ENCODE measurements at regions not wholly inside any gene's neighbourhood (a gene's known extent, or its start where the extent isn't known, plus 50 kb on each side); places are given as distances from the start of the nearest gene placed in this dataset.

DNA sequence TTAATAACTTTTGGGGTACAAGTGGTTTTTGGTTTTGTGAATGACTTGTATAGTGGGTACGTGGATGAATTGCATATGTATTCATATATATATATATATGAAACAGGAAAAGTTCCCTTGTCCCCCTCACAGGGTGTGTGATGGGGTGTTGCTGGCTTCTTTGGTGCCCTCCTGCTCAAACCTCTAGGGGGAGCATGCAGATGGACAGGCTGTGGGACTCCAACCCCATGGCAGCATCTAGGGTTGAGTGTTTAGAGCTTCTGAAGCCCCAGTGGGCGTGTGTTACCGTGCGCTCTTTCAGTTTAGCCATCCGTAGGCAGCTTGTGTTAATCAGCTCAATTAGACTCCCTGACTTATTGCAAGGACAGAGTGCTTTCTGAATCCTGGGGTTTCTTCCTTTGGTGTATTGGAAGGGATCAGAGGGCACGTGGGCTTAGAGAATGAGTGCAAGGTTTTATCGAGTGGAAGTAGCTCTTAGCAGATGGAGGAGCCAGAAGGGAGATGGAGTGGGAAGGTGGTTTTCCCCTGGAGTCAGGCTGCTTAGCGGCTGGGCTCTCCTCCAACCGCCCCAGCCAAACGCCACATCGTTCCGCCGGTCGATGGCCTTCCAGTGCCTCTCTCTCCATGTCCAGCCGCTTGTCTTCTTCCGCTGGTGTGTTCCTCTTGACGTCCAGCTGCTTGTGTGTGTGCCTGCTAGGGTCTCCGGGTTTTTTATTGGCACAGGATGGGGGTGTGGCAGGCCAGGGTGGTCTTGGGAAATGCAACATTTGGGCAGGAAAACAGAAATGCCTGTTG is 674.4 kb upstream of the LCORL start:
- Histone ChIP-seq H3K4me3 (ENCODE audit: low read length in 3 of 3) (no peak overlapping the region), H3K27ac (ENCODE audit: low read depth in 2 of 2, low read length in 2 of 2) (no peak overlapping the region), H3K36me3 (ENCODE audit: control insufficient read depth in 2 of 3, insufficient read depth in 3 of 3, low read length in 3 of 3) (no peaks in the 10 kb centered on the region), H3K4me1 (ENCODE audit: control insufficient read depth in 2 of 3, insufficient read depth in 2 of 3, low read depth in 1 of 3, low read length in 3 of 3) (no peaks in the 10 kb centered on the region), H3K9me3 (ENCODE audit: control insufficient read depth in 2 of 3, insufficient read depth in 1 of 3, low read length in 3 of 3) (no peaks in the 10 kb centered on the region), H3K9ac (ENCODE audit: low read length in 3 of 3) (no peak overlapping the region), H3K27me3 (ENCODE audit: control insufficient read depth, insufficient read depth, low read length) (no peaks in the 10 kb centered on the region)
- DNase-seq: no peak
- TF ChIP-seq, protein P1, sequence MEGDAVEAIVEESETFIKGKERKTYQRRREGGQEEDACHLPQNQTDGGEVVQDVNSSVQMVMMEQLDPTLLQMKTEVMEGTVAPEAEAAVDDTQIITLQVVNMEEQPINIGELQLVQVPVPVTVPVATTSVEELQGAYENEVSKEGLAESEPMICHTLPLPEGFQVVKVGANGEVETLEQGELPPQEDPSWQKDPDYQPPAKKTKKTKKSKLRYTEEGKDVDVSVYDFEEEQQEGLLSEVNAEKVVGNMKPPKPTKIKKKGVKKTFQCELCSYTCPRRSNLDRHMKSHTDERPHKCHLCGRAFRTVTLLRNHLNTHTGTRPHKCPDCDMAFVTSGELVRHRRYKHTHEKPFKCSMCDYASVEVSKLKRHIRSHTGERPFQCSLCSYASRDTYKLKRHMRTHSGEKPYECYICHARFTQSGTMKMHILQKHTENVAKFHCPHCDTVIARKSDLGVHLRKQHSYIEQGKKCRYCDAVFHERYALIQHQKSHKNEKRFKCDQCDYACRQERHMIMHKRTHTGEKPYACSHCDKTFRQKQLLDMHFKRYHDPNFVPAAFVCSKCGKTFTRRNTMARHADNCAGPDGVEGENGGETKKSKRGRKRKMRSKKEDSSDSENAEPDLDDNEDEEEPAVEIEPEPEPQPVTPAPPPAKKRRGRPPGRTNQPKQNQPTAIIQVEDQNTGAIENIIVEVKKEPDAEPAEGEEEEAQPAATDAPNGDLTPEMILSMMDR (IDR thresholded peaks at IDR 0.05; ENCODE audit: borderline replicate concordance, extremely low read depth, insufficient read depth): no peak
- intact Hi-C loops (cut with DNase I): no loop called here
- FAIRE-seq: no peak

DNA sequence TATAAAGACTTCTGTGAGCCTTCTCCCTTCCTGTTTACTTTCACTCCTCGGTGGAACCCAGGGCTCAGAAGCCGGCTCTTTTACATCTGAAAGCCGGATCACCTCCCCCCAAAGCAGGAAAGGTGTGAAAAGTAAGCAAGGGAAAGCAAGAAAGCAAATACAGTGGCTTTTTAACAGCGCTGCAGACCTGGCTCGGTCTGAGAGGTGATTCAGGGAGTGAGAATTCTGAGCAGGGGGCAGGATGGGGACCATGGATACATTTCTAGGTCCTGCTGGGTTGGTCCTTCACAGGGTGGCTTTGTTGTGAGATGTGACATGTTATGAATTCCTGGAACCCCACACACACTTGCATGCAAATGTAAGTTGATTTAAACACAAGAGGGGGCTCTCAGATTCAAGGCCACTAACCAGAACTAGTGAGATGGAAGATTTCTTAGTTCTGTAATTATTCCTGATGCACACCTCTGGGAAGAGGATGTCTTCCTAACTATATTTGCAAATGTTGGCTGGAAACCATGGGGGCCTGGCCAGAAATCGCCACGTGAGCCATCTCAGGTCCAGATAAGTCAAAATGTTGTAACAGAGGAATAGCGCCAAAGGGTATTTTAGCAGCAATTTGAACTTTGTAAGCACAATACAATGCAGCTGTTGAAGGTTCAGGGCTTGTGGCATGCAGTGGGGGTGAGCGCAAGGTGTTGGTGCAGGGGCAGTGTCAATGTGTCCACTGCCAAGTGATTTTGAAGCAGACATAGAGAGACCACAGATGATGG is 670.1 kb upstream of the LCORL start:
- intact Hi-C loops (cut with DNase I): no loop called here
- TF ChIP-seq, protein P1 (IDR thresholded peaks at IDR 0.05; ENCODE audit: borderline replicate concordance, extremely low read depth, insufficient read depth): no peak
- no peak overlapping the region for H3K27ac ChIP-seq (ENCODE audit: low read depth in 2 of 2, low read length in 2 of 2)
- DNase-seq (peak in 3 of 5 donors; percentile 14 to 46 (median 43)), FAIRE-seq (no peak)
- H3K27me3 ChIP-seq (ENCODE audit: control insufficient read depth, insufficient read depth, low read length): no peaks in the 10 kb centered on the region
- no peak overlapping the region for H3K4me3 ChIP-seq (ENCODE audit: low read length in 3 of 3)
- no peaks in the 10 kb centered on the region for H3K36me3 ChIP-seq (ENCODE audit: control insufficient read depth in 2 of 3, insufficient read depth in 3 of 3, low read length in 3 of 3)
- H3K9ac ChIP-seq (ENCODE audit: low read length in 3 of 3): no peak overlapping the region
- H3K4me1 ChIP-seq (ENCODE audit: control insufficient read depth in 2 of 3, insufficient read depth in 2 of 3, low read depth in 1 of 3, low read length in 3 of 3): no peaks in the 10 kb centered on the region
- H3K9me3 ChIP-seq (ENCODE audit: control insufficient read depth in 2 of 3, insufficient read depth in 1 of 3, low read length in 3 of 3): no peaks in the 10 kb centered on the region

DNA sequence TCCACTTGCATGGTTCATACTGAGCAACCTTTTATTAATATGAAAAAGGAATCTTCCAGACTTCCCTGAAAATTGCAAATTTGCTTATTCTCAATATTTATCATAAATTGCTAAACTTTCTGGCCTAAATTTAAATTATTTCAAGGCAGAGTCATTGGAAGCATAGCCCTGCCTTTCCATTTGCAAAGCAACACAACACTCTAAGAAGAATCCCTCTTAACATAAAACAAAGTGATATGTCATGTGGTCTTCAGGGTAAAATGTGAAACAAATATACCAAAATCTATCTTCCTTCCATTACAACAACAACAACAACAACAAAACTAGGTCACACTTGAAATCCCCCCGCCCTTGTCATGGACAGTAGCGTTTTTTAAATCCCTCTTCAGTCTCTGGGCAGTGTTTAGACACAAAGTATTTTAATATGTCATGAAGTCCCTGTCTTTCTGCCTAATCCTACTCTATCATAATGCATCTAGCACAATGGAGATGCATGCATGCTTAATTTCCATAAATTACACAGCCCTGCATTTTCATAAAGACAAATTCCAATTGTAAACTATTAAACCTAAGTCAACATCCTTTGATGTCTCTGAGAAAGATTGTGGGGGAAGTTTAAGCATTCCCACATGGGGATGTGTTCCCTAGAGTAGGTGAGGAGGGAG is 668.9 kb upstream of the LCORL start:
- H3K27ac ChIP-seq (ENCODE audit: low read depth in 2 of 2, low read length in 2 of 2): no peak overlapping the region
- H3K27me3 ChIP-seq (ENCODE audit: control insufficient read depth, insufficient read depth, low read length): no peaks in the 10 kb centered on the region
- H3K9me3 ChIP-seq (ENCODE audit: control insufficient read depth in 2 of 3, insufficient read depth in 1 of 3, low read length in 3 of 3): no peaks in the 10 kb centered on the region
- no peaks in the 10 kb centered on the region for H3K4me1 ChIP-seq (ENCODE audit: control insufficient read depth in 2 of 3, insufficient read depth in 2 of 3, low read depth in 1 of 3, low read length in 3 of 3)
- H3K9ac ChIP-seq (ENCODE audit: low read length in 3 of 3): no peak overlapping the region
- TF ChIP-seq, protein P1 (IDR thresholded peaks at IDR 0.05; ENCODE audit: borderline replicate concordance, extremely low read depth, insufficient read depth): no peak
- H3K4me3 ChIP-seq (ENCODE audit: low read length in 3 of 3): no peak overlapping the region
- FAIRE-seq (no peak), DNase-seq (no peak)
- no peaks in the 10 kb centered on the region for H3K36me3 ChIP-seq (ENCODE audit: control insufficient read depth in 2 of 3, insufficient read depth in 3 of 3, low read length in 3 of 3)
- intact Hi-C loops (cut with DNase I): no loop called here

Measured in kidney (tissue), 13 donors.